K562 (cell line): ENCODE measurements at regions not wholly inside any gene's neighbourhood (a gene's known extent, or its start where the extent isn't known, plus 50 kb on each side); places are given as distances from the start of the nearest gene placed in this dataset.

Source experiments
- ATAC-seq: fragments of 200-7000 bp; cut with Tn5 transposase; 3 replicates; pipeline ENCODE4 v1.9.1; 2020; ENCODE audit warnings: moderate library complexity
- BruUV-seq: library from RNA; stranded (reverse); fragments of 400-500 nt; replicated peaks from 2 replicates; lab custom pipeline; 2021; lab: Mats Ljungman, UMichigan
- CTCF ChIA-PET: fragments of 300-600 bp; formaldehyde crosslinking; extraction: SDS; loops from one replicate; lab custom pipeline; 2021; ENCODE audit warnings: low intra/inter-chr PET ratio; lab: Yijun Ruan, JAX
- POLR2A ChIA-PET: fragments of 300-600, 350-650 bp; sonication (Branson Sonifier 250); formaldehyde crosslinking; extraction: SDS; loops from one replicate; lab custom pipeline; 2021; ENCODE audit warnings: antibody characterized with exemption, inconsistent platforms; lab: Yijun Ruan, JAX
- DNase-seq, 4 experiments: peaks; one replicate each; pipeline versions ENCODE4 v3.0.0 to v3.0.0-alpha.2; 2011 to 2018; ENCODE audit warnings: low spot score in 3 of 4, mixed read lengths in 3 of 4; ENCODE audit errors: extremely low read depth in 1 of 4
- FAIRE-seq: peaks from 2 replicates; lab custom pipeline; 2011; peaks lifted over from hg19 to GRCh38; lab: Jason Lieb, UNC
- H2AFZ ChIP-seq: 2 replicates; pipeline ENCODE4 v1.6.0; 2011; ENCODE audit warnings: low read depth, low read length, control low read depth, inconsistent platforms
- H3K27ac ChIP-seq: fragments of 200-600 bp; 3 replicates; pipeline ENCODE4 v1.8.0; 2011; ENCODE audit warnings: low read depth, mild to moderate bottlenecking, control low read depth, inconsistent platforms, low read length, moderate library complexity, mixed read lengths; ENCODE audit errors: extremely low read depth
- H3K27me3 ChIP-seq, 2 experiments: fragments of 300-600 bp in 1 of 2; 2 replicates in 1 of 2; 3 replicates in 1 of 2; pipeline versions ENCODE4 v1.6.0 to v1.8.0; 2011; ENCODE audit warnings: inconsistent platforms in 2 of 2, low read length in 2 of 2, mild to moderate bottlenecking in 1 of 2, mixed read lengths in 1 of 2, moderate library complexity in 1 of 2; ENCODE audit not compliant: control insufficient read depth in 2 of 2, insufficient read depth in 2 of 2
- H3K36me3 ChIP-seq: fragments of 300-600 bp; 3 replicates; pipeline ENCODE4 v1.8.0; 2011; ENCODE audit warnings: mild to moderate bottlenecking, low read length, inconsistent platforms; ENCODE audit not compliant: control insufficient read depth, insufficient read depth
- H3K4me1 ChIP-seq, 2 experiments: fragments of 200-600 bp in 1 of 2; replicated peaks in 1 of 2; 2 replicates in 1 of 2; 3 replicates in 1 of 2; pipeline versions ENCODE4 v1.5.1 to v1.8.0; 2011; ENCODE audit warnings: inconsistent platforms in 2 of 2, low read length in 2 of 2, mild to moderate bottlenecking in 1 of 2, mixed read lengths in 1 of 2, moderate library complexity in 1 of 2; ENCODE audit not compliant: control insufficient read depth in 2 of 2, insufficient read depth in 2 of 2
- H3K4me2 ChIP-seq: 2 replicates; pipeline ENCODE4 v1.6.1; 2011; ENCODE audit warnings: low read length, control low read depth, inconsistent platforms, mixed read lengths; ENCODE audit not compliant: insufficient read depth
- H3K4me3 ChIP-seq: fragments of 200-600 bp; sonication (generic), shearing (Covaris generic); 2 replicates; pipeline ENCODE4 v1.5.1; 2016; ENCODE audit warnings: control low read depth, inconsistent platforms
- H3K79me2 ChIP-seq: fragments of 200-600 bp; 3 replicates; pipeline ENCODE4 v1.8.0; 2011; ENCODE audit warnings: low read length, inconsistent platforms; ENCODE audit not compliant: control insufficient read depth, insufficient read depth
- H3K9ac ChIP-seq, 2 experiments: 2 replicates each; pipeline versions ENCODE4 v1.6.0 to v1.6.1; 2011; ENCODE audit warnings: low read depth in 2 of 2, low read length in 2 of 2, control low read depth in 1 of 2, inconsistent platforms in 1 of 2, mild to moderate bottlenecking in 1 of 2, mixed read lengths in 1 of 2; ENCODE audit not compliant: insufficient read depth in 1 of 2
- H3K9me1 ChIP-seq: one replicate; pipeline ENCODE4 v1.6.0; 2011; ENCODE audit warnings: inconsistent platforms, mild to moderate bottlenecking, low read length, moderate library complexity; ENCODE audit not compliant: control insufficient read depth, insufficient read depth
- H3K9me3 ChIP-seq: replicated peaks from 2 replicates; pipeline ENCODE4 v1.5.1; 2011; ENCODE audit warnings: low read depth, low read length, inconsistent platforms; ENCODE audit not compliant: control insufficient read depth, insufficient read depth
- H4K20me1 ChIP-seq: replicated peaks from 2 replicates; pipeline ENCODE4 v1.6.1; 2011; ENCODE audit warnings: low read length, inconsistent platforms, mixed read lengths; ENCODE audit not compliant: control insufficient read depth, insufficient read depth
- CHCHD3 ChIP-seq: fragments of 250-450 bp; sonication (Bioruptor Pico); IDR thresholded peaks from 2 replicates; pipeline ENCODE4 v2.1.2; 2022; ENCODE audit warnings: mild to moderate bottlenecking
- CREM ChIP-seq: IDR thresholded peaks from 2 replicates; pipeline ENCODE4 v1.6.1; 2014; ENCODE audit warnings: antibody characterized with exemption, low read depth
- E2F1 ChIP-seq: sonication (generic); formaldehyde crosslinking; IDR thresholded peaks from 2 replicates; pipeline ENCODE4 v1.8.1; 2023; ENCODE audit warnings: mild to moderate bottlenecking, missing genetic modification reagents, moderate library complexity
- ELF4 ChIP-seq: fragments of 450-650 bp; formaldehyde crosslinking; IDR thresholded peaks from 2 replicates; pipeline ENCODE4 v1.4.0; 2022; ENCODE audit warnings: missing genetic modification characterization
- SAP30 ChIP-seq: fragments of 200-600 bp; sonication (generic); IDR thresholded peaks from 2 replicates; pipeline ENCODE4 v1.6.1; 2012; ENCODE audit warnings: borderline replicate concordance, low read depth, mild to moderate bottlenecking, moderate library complexity, low read length, control low read depth, inconsistent platforms; ENCODE audit not compliant: insufficient read depth, poor library complexity, severe bottlenecking
- TCF15 ChIP-seq: fragments of 250-450 bp; sonication (Bioruptor Pico); IDR thresholded peaks from 2 replicates; pipeline ENCODE4 v1.8.0; 2022; ENCODE audit warnings: moderate library complexity, mild to moderate bottlenecking, inconsistent platforms
- TRIM28 ChIP-seq: fragments of 450-650 bp; IDR thresholded peaks from 2 replicates; pipeline ENCODE4 v1.6.1; 2017
- ZFP1 ChIP-seq: fragments of 450-650 bp; formaldehyde crosslinking; IDR thresholded peaks from 2 replicates; pipeline ENCODE4 v1.4.0; 2020; ENCODE audit warnings: mild to moderate bottlenecking, mixed read lengths
- ZFP91 ChIP-seq: sonication (generic); formaldehyde crosslinking; IDR thresholded peaks from 2 replicates; pipeline ENCODE4 v1.8.0; 2022; ENCODE audit warnings: mild to moderate bottlenecking, missing genetic modification reagents
- ZZZ3 ChIP-seq: fragments of 450-650 bp; IDR thresholded peaks from 2 replicates; pipeline ENCODE4 v1.6.1; 2016; ENCODE audit warnings: antibody characterized with exemption, mild to moderate bottlenecking, moderate library complexity
- WGBS: fragments of 100-300 bp; shearing (Covaris generic); methylation state at CpG from one replicate; pipeline ENCODE4 v1.1.6; 2016; ENCODE audit warnings: low coverage, mixed read lengths; ENCODE audit not compliant: insufficient coverage; ENCODE audit errors: missing lambda C conversion rate; 5-methylcytosine and 5-hydroxymethylcytosine counted together
- in situ Hi-C: fragments of 300-500 bp; cut with MboI; formaldehyde crosslinking; loops from 4 replicates; pipeline ENCODE4 v1.15.0; 2018; ENCODE audit warnings: inconsistent platforms, mixed read lengths
- intact Hi-C: fragments of 100-400 bp; cut with micrococcal nuclease; formaldehyde crosslinking; loops from 2 replicates; pipeline ENCODE4 v1.14.2; 2022

- no peak overlapping the region for H2AFZ ChIP-seq
- in situ Hi-C loops, result no loop called here
- H3K4me2 ChIP-seq, result no peak overlapping the region
- BruUV-seq, result no TSS peak
- TF ChIP-seq ZFP91 (CRISPR knock-in tag) (no peak), TCF15 (no peak), E2F1 (no peak), CREM (no peak), CHCHD3 (CRISPR knock-in tag) (no peak), ELF4 (CRISPR knock-in tag) (no peak), SAP30 (no peak), ZFP1 (CRISPR knock-in tag) (no peak), TRIM28 (no peak), ZZZ3 (no peak)
- TF ChIP-seq, all 486 proteins: peak for 0
- CTCF ChIA-PET, result interaction anchor here (0.7 kb wide), 1 partner anchor 157 kb away, joined by 3 read pairs; no protein-coding TSS in a partner anchor
- FAIRE-seq (no peak), ATAC-seq (no peak), DNase-seq (no peak)
- no peaks in the 10 kb centered on the region for H3K27me3 ChIP-seq
- H3K4me1 ChIP-seq, result no peaks in the 10 kb centered on the region
- H3K27ac ChIP-seq, result no peak overlapping the region
- intact Hi-C loops, result no loop called here
- H3K4me3 ChIP-seq, result no peak overlapping the region
- H3K9me1 ChIP-seq, result no peaks in the 10 kb centered on the region
- no peaks in the 10 kb centered on the region for H3K9me3 ChIP-seq
- H3K9ac ChIP-seq, result no peak overlapping the region
- H3K36me3 ChIP-seq, result no peaks in the 10 kb centered on the region
- H4K20me1 ChIP-seq, result no peaks in the 10 kb centered on the region
- H3K79me2 ChIP-seq, result no peaks in the 10 kb centered on the region
- POLR2A ChIA-PET, result interaction anchor here (0.6 kb wide), 1 partner anchor 261 kb away, joined by 3 read pairs; no protein-coding TSS in a partner anchor
- WGBS, result 0% methylated on average over 3 of the region's 3 CpGs
These were observed 347.4 kb downstream of the PDCD6IP start for GRCh38 chr3:34145796-34146195.
